Neural progenitor cell (in vitro differentiated cells): ENCODE measurements at regions not wholly inside any gene's neighbourhood (a gene's known extent, or its start where the extent isn't known, plus 50 kb on each side); places are given as distances from the start of the nearest gene placed in this dataset.

Experiments
- EZH2 ChIP-seq: fragments of 200-600 bp; sonication (generic); IDR thresholded peaks from 2 replicates; pipeline ENCODE4 v1.6.1; 2017; ENCODE audit warnings: antibody characterized with exemption, mild to moderate bottlenecking, moderate library complexity
- EZH2phosphoT487 ChIP-seq: fragments of 200-600 bp; sonication (generic); IDR thresholded peaks from 2 replicates; pipeline ENCODE4 v1.6.1; 2017; ENCODE audit warnings: antibody characterized with exemption
- TF ChIP-seq, protein P1 (sequence below): fragments of 200-600 bp; sonication (generic); IDR thresholded peaks from 2 replicates; pipeline ENCODE4 v1.5.1; 2017; ENCODE audit warnings: antibody characterized with exemption, mild to moderate bottlenecking

DNA sequence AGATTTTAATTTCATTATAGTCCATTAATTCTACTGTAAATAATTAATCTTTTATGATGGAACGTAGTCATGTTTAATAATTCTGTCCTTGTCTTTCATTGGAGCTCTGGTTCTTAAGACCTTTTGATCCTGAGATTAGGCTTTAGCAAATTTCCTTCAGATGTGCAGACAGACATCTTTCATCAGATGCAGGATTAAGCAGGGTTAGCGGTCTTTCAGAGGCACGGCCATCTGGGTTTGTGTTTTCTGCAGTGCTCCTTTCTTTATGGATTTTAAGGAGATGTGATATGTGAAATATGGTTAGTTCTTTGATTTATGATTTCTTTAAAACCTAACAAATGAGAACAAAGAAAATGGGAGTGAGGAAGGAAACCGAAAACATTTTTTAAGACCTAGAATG lies 643.9 kb upstream of the SGCG start:
- TF ChIP-seq, protein P1, sequence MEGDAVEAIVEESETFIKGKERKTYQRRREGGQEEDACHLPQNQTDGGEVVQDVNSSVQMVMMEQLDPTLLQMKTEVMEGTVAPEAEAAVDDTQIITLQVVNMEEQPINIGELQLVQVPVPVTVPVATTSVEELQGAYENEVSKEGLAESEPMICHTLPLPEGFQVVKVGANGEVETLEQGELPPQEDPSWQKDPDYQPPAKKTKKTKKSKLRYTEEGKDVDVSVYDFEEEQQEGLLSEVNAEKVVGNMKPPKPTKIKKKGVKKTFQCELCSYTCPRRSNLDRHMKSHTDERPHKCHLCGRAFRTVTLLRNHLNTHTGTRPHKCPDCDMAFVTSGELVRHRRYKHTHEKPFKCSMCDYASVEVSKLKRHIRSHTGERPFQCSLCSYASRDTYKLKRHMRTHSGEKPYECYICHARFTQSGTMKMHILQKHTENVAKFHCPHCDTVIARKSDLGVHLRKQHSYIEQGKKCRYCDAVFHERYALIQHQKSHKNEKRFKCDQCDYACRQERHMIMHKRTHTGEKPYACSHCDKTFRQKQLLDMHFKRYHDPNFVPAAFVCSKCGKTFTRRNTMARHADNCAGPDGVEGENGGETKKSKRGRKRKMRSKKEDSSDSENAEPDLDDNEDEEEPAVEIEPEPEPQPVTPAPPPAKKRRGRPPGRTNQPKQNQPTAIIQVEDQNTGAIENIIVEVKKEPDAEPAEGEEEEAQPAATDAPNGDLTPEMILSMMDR, result no peak
- TF ChIP-seq EZH2, result no peak
- TF ChIP-seq EZH2phosphoT487, result no peak
